ENCODE measurements at regions not wholly inside any gene's neighbourhood (a gene's known extent, or its start where the extent isn't known, plus 50 kb on each side); places are given as distances from the start of the nearest gene placed in this dataset.
A peak's percentile ranks its signal among the peaks of the same experiment; 100 is the strongest.
"Not testable (repeated sequence)": the region's sequence is repeated elsewhere in the genome, so short reads cannot be mapped to it uniquely, and the experiment has no call there.

DNA sequence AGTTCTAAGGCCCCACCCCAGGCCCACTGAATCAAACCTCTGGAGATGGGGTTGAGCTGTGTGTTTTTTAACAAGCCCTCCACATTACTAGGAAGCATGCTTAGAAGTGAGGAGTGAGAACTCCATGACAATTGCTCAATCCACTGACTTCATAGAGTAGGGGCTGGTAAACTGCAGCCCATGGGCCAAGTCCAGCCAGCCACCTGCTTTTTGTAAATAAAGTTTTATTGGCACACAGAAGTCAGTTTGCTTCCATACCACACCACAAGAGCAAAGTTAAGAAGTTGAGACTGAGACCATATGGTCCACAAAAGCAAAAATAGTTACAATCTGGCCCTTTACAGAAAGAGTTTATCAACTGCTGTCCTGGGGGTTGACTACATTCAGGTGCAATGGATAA, 309.2 kb downstream of the SETD4 start:
- DNase-seq (ENCODE audit: low spot score): no peak

DNA sequence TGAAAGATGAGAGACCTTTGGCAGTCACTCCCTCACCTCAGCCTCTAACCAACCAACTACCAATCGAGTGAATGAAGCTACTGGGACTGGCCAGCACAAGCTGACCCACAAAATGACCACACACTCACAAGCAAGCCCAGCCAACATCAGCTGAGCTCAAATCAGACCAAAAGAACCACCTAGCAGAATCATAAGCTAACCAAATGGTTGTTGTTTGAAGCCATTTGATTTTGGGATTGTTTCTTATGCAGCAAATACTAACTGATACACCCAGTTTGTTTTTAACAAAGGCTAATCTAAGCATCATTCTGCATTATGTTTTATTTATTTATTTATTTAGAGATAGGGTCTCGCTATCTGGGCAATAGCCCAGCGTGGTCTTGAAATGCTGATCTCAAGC, 310.4 kb downstream of the SETD4 start:
- no peak for DNase-seq (ENCODE audit: low spot score)

DNA sequence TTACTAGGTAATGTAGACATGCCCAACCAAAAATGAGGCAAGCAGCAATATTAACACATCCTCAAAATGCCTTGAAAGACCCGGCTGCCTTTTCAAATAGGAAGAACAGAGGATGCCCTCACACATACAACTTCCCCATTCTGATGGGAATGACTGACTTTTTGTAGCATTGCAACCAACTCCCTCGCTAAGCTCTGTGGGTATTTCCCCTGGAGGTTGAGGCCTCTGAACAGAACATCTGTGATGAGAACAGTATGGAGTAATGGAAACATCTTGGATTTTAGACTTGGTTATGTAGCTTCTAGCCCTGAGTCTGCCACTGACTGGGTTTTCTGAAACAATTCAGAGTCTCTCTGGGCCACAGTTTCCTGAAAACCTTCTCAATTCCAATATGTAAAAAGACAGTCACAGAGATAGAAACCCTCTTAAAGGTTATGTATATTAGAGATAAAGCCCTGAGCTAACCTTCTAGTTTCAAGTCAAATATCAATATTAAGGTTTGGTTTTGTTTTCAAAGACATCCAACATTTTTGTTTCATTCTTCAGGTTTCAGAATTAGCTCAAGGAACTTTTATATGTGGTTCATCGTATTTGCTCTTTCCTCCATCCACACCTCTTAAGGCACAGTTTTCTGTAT, 311.5 kb downstream of the SETD4 start:
- no peak for DNase-seq (ENCODE audit: low spot score)

DNA sequence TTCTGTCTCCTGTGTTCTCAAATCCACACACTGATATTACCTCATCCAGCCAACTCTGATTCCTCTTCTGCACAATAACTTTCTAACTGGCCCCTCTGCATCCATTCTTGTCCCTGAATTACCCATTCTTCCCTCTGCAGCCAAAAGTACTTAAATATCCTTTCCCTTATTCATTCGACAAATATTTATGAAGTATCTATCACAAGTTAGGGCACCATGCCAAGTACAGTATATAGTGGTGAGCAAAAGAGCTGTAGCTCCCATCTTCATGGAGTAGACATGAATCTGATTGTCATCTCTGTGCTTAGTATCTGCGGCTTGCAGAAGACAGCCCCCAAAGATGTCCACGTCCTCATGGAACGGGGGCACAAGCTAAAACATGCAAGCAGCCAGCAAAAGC, 316.8 kb downstream of the SETD4 start:
- DNase-seq (ENCODE audit: low spot score): no peak

DNA sequence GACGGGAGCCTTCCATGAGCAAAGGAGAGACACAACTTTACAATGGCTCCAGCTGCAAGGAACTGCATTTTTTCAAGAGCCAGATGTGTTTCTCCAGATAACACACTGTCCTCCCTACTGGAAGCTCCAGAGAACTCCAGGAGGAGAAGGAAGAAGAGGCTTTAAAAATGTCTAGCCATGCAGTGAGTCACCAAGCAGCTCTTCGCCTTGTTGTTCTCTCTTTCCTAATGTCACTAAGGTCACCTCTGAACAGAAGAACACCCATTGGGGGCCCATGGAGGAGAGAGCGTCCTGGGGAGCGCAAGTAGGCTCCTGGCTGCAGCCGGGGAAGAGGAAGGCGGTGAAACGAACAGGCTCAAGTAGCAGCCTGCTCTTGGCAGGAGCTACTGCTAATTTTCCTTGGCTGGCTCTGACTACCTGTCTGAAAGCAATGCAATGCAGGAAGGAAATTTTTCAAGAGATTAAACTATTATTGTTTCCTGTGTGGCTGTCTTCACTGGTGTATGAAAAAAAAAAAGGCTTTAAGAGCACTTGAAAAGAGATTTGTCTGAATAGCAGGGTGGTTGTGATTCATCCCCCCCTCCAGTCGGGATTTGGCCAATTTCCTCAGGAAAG, 321.9 kb downstream of the SETD4 start:
- DNase-seq (ENCODE audit: low spot score): no peak

DNA sequence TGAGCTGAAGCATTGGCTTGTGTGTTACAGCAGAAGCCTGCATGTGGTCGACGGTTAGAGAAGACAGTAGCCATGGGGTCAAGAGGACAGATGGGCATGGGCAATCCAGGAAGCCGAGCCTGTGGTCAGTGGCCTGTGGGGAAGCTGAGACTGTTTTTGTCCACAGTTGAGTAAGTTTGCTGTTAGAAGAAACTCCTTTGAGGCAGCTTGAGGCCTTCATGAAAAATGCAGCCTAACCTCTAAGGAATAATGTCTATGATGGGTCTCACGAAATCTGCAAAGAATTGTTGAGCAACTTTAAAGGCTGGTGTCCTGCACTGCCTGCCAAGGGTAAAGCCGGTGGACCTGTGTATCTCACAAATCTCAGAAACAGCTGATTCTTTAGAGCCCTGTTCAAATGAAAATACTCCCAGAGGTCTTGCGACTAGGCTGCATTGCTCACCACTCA, 322.4 kb downstream of the SETD4 start:
- DNase-seq (ENCODE audit: low spot score): peak; percentile 88

DNA sequence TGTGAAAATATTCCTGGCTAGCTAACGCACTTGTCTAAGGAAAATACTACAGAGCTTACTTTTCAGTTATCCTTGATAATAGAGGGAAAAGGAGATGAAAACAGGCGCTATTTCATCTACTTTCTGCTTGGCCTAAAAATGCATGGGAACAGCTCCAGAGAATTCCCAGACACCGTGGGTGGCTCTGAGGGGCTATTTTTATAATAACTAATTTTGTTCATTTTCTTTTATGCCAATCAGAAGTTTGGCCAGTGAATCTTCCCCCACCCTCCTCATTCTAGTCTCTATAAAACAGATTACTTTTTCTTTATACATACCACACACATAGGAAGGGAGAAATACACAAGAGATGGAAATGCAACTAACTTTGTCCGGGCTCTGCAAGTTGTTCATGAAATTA, 322.9 kb downstream of the SETD4 start:
- DNase-seq (ENCODE audit: low spot score): no peak

DNA sequence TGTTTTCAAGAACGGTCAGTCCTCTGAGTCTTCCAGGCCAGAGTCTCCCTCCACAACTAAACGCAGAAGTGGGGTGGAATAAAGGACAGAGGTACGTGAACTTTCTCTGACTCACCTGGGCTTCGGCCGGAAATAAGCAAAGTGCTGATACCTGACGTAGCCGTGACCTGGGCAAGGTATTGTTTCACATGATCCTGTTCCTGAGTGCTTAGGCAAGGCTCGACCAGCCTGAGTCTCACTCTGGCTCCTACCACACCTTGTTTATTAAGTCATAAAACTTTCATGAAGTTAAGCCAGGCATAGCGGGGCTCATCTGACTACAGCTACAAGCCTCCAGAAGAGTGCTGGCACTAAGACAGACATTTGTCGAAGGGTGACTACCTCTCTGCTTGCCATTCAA, 327.5 kb downstream of the SETD4 start:
- DNase-seq (ENCODE audit: low spot score): no peak

DNA sequence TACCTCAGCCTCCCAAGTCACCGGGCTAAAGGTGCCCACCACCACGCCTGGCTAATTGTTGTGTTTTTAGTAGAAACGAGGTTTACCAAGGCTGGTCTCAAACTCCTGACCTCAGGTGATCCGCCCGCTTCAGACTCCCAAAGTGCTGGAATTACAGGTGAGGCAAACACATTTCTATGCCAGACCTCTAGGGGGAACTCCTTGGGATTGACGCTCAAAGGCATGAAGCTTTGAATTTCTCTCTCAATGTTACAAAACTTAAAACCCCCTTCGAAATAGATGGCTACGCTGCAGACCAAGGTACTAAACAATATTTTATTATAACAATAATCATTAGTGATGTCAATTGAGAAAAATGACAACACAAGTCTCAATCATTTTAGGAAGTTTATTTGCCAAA, 330.0 kb downstream of the SETD4 start:
- DNase-seq (ENCODE audit: low spot score): no peak

DNA sequence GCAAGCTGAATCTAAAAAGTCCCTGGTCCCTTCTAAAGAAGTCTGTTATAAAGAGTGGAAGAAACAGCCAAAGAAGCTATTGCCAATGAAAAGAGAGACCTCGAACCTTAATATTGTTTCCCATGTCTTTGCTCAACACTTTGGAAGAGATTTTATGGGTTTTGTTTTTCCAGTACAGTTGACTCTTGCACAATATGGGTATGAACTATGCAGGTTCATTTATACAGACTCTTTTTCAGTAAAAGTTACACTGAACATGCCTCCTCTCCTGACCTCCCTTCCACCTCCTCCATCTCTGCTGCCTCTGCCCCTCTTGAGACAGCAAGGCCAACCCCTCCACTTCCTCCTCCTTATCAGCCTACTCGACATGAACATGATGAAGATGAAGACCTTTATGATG, 332.5 kb downstream of the SETD4 start:
- no peak for DNase-seq (ENCODE audit: low spot score)

DNA sequence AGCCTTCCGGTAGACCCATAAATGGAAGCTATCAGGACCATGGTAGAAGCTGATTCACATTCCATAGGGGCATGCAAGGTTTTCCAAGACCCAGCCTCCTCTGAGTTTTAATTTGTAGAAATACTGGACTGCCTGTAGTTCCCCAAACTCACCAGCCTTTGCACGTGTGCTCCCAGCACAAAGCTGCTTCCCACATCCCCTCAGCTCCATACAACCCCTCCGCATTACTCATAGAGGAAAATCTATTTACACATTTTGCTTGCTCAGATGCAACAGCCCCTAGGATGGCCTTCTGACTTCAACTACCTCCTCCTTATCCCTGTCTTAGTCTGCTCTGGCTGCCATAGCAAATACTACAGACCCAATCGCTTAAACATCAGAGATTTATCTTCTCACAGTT, 336.2 kb downstream of the SETD4 start:
- no peak for DNase-seq (ENCODE audit: low spot score)

DNA sequence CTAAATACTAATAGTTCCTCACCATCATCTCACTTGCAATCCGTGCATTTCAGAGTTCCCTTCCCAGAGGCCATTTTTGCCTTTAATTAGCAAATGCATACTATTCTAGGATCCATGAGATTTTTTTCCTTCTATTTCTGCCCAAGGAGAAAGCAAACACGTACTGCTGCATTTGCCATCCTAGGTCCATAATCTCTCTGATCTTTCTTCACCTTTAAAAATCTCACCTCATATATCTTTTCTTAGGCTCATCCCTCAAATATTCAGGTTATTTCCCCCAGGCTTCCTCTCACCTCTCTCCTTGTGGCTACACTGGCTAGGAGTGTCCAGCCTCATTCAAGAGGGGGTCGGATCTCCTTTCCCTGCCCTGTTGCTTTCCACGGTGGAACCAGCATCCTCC, 338.6 kb downstream of the SETD4 start:
- DNase-seq (ENCODE audit: low spot score): no peak

DNA sequence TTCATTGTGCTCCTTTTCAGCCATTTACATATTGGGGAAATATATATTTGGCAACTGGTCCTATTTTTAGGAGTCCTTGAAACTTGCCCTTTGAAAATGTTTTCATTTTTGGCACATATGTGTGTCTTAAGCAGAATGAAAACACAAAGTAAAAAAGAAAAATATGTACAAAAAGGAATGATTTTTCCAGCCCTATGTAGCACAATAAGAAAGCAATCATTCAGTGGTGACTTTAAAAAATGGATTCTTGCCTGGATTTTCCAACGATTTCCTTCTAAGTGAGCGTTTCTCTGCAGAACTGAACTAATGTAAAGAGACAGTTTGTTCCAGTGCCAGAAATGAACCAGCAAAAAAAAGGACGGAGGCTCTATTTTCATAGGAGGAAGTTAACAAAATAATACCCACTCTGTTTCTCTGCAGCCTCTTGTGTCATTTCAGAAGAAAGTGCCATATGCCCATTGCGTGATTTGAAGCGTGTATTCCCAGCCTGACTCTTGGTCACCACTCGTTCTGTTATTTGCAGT, 340.1 kb downstream of the SETD4 start:
- DNase-seq (ENCODE audit: low spot score): peak; percentile 55

DNA sequence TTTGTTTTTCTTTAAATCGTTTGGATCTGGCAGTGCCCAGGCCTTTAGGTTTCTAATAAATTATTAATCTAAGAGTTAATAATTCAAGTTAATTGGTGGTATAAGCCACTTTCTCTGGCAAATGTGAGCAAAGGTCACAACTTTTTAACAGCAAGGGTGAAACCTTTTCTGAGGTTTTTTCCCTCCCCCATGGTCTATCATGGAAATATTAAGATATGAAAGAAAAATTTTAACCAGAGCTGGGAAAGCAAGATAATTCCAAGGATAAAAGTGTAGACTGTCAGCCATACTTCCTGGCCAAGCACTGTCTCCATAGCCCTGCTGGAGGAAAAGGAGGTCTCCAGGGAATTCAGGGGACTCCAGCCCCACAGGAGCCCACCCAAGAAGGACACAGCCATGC, 341.2 kb downstream of the SETD4 start:
- DNase-seq (ENCODE audit: low spot score): no peak

DNA sequence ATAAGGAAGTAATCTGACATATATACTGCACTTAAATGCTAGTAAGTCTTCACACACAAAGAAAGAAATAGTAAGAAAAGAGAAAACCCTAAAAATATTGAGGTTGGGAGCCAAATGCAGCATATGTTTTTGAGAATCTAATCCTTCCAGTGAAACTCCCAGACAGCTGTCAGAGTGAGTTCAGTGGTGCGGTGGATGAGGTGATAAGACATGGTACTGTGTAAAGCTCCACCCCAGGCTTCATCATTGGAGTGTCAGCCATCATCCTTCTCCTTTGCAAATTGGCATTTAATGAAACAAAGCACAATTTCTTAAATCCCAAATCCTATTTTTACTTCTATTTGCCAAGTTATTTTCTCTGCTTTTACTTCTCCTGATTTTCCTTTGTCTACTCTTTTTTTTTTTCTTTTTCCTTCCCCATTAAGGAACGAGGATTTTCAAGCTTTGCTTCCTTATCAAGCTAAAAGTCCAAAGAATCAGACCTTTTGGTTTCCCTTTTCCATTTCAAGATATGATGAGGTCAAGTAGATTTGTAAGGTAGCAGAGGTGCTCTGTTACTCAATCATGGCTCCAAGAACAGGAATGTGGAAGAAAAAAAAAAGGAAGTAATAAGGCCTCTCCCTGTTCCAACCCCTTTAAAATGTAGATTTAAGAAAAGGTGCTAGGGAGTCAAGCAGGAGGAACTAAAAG, 343.3 kb downstream of the SETD4 start:
- DNase-seq (ENCODE audit: low spot score): peak; percentile 59

DNA sequence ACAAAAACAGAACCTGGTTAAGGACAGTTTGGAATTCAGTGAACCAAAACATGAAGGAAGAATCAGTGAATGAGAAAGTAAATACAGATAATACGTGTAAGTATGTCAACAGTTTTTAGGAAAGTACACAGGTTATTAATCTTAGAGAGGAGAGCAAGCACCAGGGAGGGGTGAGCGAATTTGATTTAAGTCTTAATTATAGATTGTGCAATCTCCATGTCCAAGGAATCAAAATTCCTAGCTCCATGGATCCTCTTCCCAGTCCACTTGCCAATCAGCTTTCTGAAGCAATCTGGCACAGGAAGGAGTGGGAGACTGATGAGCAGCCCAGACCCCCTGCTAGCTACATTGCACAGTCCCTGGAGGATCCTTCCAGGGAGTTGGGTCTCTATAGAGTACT, 346.4 kb downstream of the SETD4 start:
- no peak for DNase-seq (ENCODE audit: low spot score)

DNA sequence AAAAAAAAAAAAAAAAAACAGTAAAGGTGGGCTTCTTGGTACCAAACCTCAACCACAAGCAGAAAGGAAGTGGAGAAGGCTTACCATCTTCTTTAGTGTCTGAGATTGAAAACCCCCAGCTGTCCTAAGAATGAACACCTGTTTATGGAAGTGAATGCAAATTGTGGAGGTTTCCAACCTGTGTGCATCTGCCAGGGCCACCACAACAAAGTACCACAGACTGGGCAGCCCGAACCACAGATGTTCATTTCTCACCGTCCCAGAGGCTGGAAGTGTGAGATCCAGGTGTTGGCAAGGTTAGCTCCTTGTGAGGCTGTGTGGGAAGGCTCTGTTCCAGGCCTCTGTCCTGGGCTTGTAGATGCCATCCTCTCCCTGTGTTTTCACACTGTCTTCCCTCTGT, 348.7 kb downstream of the SETD4 start:
- no peak for DNase-seq (ENCODE audit: low spot score)

DNA sequence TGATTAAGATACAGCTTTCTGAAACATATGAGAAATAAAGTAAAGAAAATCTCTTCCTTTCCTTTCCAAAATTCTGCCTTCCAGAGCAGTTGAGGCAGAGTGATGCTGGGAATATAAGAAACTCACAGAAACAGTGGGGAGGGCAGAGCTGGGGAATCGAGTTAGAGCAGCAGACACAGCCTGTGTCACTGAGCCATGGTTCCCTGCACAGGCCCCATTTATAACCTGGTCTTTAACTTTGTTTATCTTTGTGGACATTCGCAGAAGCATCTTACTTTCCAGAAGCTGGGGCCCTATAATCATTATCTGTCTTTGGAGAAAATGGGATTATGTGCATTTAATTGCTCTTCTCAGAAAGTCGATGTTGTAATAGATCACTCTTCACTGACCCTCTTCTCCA, 349.1 kb downstream of the SETD4 start:
- no peak for DNase-seq (ENCODE audit: low spot score)

DNA sequence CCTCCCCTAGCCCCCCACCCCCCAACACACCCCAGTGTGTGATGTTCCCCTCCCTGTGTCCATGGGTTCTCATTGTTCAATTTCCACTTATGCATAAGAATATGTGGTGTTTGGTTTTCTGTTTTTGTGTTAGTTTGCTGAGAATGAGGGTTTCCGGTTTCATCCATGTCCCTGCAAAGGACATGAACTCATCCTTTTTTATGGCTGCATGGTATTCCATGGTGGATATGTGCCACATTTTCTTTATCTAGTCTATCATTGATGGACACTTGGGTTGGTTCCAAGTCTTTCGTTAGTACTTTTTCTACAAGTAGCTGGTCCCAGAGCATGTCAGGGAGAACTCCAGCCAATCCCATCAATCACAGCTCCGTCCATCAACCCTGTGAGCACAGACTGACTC, 350.3 kb downstream of the SETD4 start:
- not testable (repeated sequence) for DNase-seq (ENCODE audit: low spot score)

DNA sequence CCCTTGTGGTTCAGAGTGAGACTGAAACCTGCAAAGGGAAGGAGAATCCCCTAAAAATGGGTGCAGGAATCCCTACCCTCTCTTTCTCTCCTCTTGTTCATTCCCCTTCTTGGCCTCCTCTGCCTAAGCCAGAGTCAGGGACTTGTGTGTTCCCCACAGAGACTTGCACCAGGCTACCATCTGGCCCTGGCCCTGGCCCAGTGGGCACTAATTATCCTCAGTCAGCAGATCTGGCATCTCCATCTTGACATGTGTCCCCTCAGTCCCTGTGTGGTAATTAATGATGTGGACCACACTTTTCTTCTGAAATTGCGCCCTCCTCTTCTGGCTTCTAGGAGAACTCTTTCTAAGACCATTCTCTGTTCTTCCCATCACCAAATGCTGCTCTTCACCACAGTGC, 354.4 kb downstream of the SETD4 start:
- DNase-seq (ENCODE audit: low spot score): no peak

DNA sequence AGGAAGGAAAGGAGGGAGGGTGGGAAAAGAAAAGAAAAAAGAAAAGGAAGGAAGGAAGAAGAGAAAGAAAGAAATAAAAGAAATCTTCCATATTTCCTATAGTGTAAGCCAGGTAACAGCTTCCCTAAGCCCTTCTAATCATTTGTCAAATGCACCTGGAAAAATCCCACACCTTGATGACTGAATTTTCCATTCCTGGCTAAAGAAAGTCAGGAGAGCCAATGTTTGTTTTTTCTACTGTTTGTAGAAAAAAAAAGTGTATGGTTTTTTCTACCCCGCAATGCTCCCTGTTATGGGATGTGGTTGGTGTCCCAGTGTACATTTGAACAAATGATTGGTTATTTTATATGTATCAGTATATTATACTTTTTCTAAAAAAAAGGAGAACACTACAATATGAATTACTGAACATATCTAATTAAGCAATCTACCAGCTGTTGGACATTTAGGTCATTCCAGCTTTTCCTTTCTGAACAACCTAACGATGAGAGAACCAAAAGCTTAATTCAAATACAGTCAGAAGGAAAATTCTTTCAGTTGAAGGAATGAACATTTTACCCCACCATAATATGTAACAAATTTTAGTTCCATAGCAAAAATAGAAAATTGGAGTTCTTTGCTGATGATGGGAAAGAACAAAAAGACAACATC, 355.0 kb downstream of the SETD4 start:
- DNase-seq (ENCODE audit: low spot score): no peak

DNA sequence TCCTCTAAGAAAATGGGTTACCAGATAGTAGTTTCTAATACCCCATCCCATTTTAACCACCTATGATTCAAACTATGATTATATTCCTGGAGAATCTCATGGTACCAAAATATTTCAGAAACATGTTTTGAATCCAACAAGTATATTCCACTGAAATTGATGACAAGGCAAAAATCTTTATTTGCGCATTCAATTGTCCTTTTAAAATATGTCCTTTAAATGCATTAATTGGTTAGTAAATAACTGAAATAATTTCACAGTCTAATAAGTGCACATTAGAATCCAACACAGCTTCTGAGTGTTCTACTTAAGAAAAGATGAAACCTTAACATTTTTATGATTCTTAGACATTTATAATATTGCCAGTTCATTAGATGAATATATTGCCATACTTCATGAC, 356.6 kb downstream of the SETD4 start:
- DNase-seq (ENCODE audit: low spot score): no peak

DNA sequence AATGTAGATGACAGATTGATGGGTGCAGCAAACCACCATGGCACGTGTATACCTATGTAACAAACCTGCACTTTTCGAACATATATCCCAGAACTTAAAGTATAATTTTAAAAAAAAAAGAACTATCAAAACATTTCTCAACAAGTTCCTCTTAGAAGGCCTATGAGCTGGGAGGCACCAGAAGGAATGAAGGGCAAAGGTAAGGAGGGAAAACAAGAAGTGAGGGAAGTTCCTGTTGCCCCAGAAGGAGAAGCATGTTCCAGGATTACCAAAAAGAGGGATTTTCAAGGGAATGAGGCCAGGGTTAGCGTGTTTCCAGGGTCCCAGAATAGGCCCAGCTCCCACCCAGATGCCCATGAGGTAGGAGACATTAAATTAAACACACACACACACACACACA, 361.0 kb downstream of the SETD4 start:
- no peak for DNase-seq (ENCODE audit: low spot score)
